Activated CD8-positive, alpha-beta memory T cell treated with anti-CD3 and anti-CD28 coated beads, Interleukin-2, amount 50 U/mL, for 24 hours (primary cell): ENCODE measurements at regions not wholly inside any gene's neighbourhood (a gene's known extent, or its start where the extent isn't known, plus 50 kb on each side); places are given as distances from the start of the nearest gene placed in this dataset.
"Not testable (repeated sequence)": the region's sequence is repeated elsewhere in the genome, so short reads cannot be mapped to it uniquely, and the experiment has no call there.

Experiments
- DNase-seq: peaks from one replicate; pipeline ENCODE4 v3.0.0-alpha.2; 2020; ENCODE audit errors: extremely low read depth

- DNase-seq: no peak
Observed at GRCh38 chr11:104776501-104777170, 121.6 kb downstream of the CASP12 start.

GRCh38 chr11:104774578-104774977 is 123.7 kb downstream of the CASP12 start:
- DNase-seq: no peak

- DNase-seq: no peak
Observed at GRCh38 chr11:104772806-104773241, 125.4 kb downstream of the CASP12 start.

GRCh38 chr11:104771763-104772162 is 126.5 kb downstream of the CASP12 start:
- DNase-seq: no peak

GRCh38 chr11:104771046-104771445 is 127.2 kb downstream of the CASP12 start:
- DNase-seq: not testable (repeated sequence)

GRCh38 chr11:104765401-104766095 is 132.7 kb downstream of the CASP12 start:
- DNase-seq: no peak

GRCh38 chr11:104764710-104765045 is 133.6 kb downstream of the CASP12 start:
- DNase-seq: no peak

- DNase-seq: no peak
Observed at GRCh38 chr11:104763930-104764709, 134.1 kb downstream of the CASP12 start.

GRCh38 chr11:104761511-104761910 is 136.7 kb downstream of the CASP12 start:
- DNase-seq: no peak

- DNase-seq: no peak
Observed at GRCh38 chr11:104759464-104759863, 138.8 kb downstream of the CASP12 start.

- no peak for DNase-seq
Observed at GRCh38 chr11:104738918-104739317, 159.3 kb downstream of the CASP12 start.

- no peak for DNase-seq
Observed at GRCh38 chr11:104738208-104738607, 160.1 kb downstream of the CASP12 start.

- no peak for DNase-seq
Observed at GRCh38 chr11:104736502-104736901, 161.8 kb downstream of the CASP12 start.

- DNase-seq: no peak
Observed at GRCh38 chr11:104734998-104735397, 163.3 kb downstream of the CASP12 start.

GRCh38 chr11:104731890-104732289 is 166.4 kb downstream of the CASP12 start:
- DNase-seq: no peak

GRCh38 chr11:104728927-104729326 is 169.3 kb downstream of the CASP12 start:
- no peak for DNase-seq

- no peak for DNase-seq
Observed at GRCh38 chr11:104727768-104728167, 170.5 kb downstream of the CASP12 start.

- no peak for DNase-seq
Observed at GRCh38 chr11:104727095-104727494, 171.2 kb downstream of the CASP12 start.

- DNase-seq: no peak
Observed at GRCh38 chr11:104725796-104726408, 172.4 kb downstream of the CASP12 start.

- no peak for DNase-seq
Observed at GRCh38 chr11:104713401-104713800, 184.9 kb downstream of the CASP12 start.

- DNase-seq: peak; percentile 48
Observed at GRCh38 chr11:104705490-104706190, 192.6 kb downstream of the CASP12 start.

GRCh38 chr11:104704888-104705287 is 193.4 kb downstream of the CASP12 start:
- no peak for DNase-seq
